GM12878 (cell line): ENCODE measurements at regions not wholly inside any gene's neighbourhood (a gene's known extent, or its start where the extent isn't known, plus 50 kb on each side); places are given as distances from the start of the nearest gene placed in this dataset.

Experiments
- ATAC-seq: fragments of 200-7000 bp; cut with Tn5 transposase; 3 replicates; pipeline ENCODE4 v1.9.1; 2020; ENCODE audit warnings: mild to moderate bottlenecking, moderate library complexity
- BruUV-seq: library from RNA; stranded (reverse); fragments of 400-500 nt; replicated peaks from 2 replicates; lab custom pipeline; 2021; lab: Mats Ljungman, UMichigan
- CTCF ChIA-PET: fragments of 300-600 bp; sonication (Branson Sonifier 250); formaldehyde crosslinking; extraction: SDS; loops from one replicate; lab custom pipeline; 2021; ENCODE audit warnings: inconsistent platforms; lab: Yijun Ruan, JAX
- POLR2A ChIA-PET: fragments of 350-600 bp; formaldehyde crosslinking; extraction: SDS; loops from one replicate; lab custom pipeline; 2021; ENCODE audit warnings: inconsistent platforms; lab: Charles Lee
- RAD21 ChIA-PET: fragments of 300-600 bp; sonication (Branson Sonifier 250); formaldehyde crosslinking; loops from one replicate; lab custom pipeline; 2023; ENCODE audit warnings: antibody characterized with exemption; ENCODE audit not compliant: unreplicated experiment; lab: Charles Lee
- SMC1A ChIA-PET: fragments of 300-600 bp; sonication (Branson Sonifier 250); formaldehyde crosslinking; loops from one replicate; lab custom pipeline; 2023; ENCODE audit not compliant: unreplicated experiment, uncharacterized antibody; lab: Charles Lee
- DNase-seq: peaks from one replicate; pipeline ENCODE4 v3.0.0-alpha.2; 2011; ENCODE audit warnings: low read depth, low spot score
- FAIRE-seq: peaks from 3 replicates; lab custom pipeline; 2011; peaks lifted over from hg19 to GRCh38; lab: Jason Lieb, UNC
- H2AFZ ChIP-seq: 2 replicates; pipeline ENCODE4 v1.6.0; 2011; ENCODE audit warnings: low read depth, low read length, control low read depth; ENCODE audit not compliant: control insufficient read depth
- H3K27ac ChIP-seq: 2 replicates; pipeline ENCODE4 v1.5.1; 2011; ENCODE audit warnings: control low read depth; ENCODE audit not compliant: control insufficient read depth, insufficient read depth
- H3K27me3 ChIP-seq, 2 experiments: replicated peaks in 1 of 2; 2 replicates each; pipeline versions ENCODE4 v1.6.0 to v1.6.1; 2011; ENCODE audit warnings: low read length in 1 of 2; ENCODE audit not compliant: control insufficient read depth in 2 of 2, insufficient read depth in 2 of 2
- H3K36me3 ChIP-seq, 2 experiments: 2 replicates each; pipeline ENCODE4 v1.5.1; 2011; ENCODE audit warnings: low read length in 1 of 2; ENCODE audit not compliant: control insufficient read depth in 2 of 2, insufficient read depth in 2 of 2
- H3K4me1 ChIP-seq: 2 replicates; pipeline ENCODE4 v1.6.1; 2011; ENCODE audit warnings: mild to moderate bottlenecking, low read length, moderate library complexity, mixed read lengths; ENCODE audit not compliant: control insufficient read depth, insufficient read depth
- H3K4me2 ChIP-seq: 2 replicates; pipeline ENCODE4 v1.6.0; 2011; ENCODE audit warnings: control low read depth; ENCODE audit not compliant: control insufficient read depth, insufficient read depth
- H3K4me3 ChIP-seq: fragments of 200-600 bp; sonication (generic); 2 replicates; pipeline ENCODE4 v1.5.1; 2016
- H3K79me2 ChIP-seq: 2 replicates; pipeline ENCODE4 v1.6.0; 2011; ENCODE audit warnings: low read length; ENCODE audit not compliant: control insufficient read depth, insufficient read depth
- H3K9ac ChIP-seq: 2 replicates; pipeline ENCODE4 v1.8.0; 2011; ENCODE audit warnings: low read length, control low read depth, mixed read lengths; ENCODE audit not compliant: control insufficient read depth, insufficient read depth
- H3K9me3 ChIP-seq: replicated peaks from 3 replicates; pipeline ENCODE4 v1.5.1; 2011; ENCODE audit warnings: mild to moderate bottlenecking, low read length; ENCODE audit not compliant: control insufficient read depth, insufficient read depth
- H4K20me1 ChIP-seq: 2 replicates; pipeline ENCODE4 v1.6.0; 2011; ENCODE audit not compliant: control insufficient read depth, insufficient read depth
- CBFB ChIP-seq: IDR thresholded peaks from 2 replicates; pipeline ENCODE4 v1.6.1; 2016; ENCODE audit warnings: antibody characterized with exemption, low read depth
- ESRRA ChIP-seq: IDR thresholded peaks from 2 replicates; pipeline ENCODE4 v1.6.1; 2012; ENCODE audit warnings: mild to moderate bottlenecking, low read length, improper control_type of control experiment
- GATAD2B ChIP-seq: fragments of 450-650 bp; conservative IDR thresholded peaks from 2 replicates; pipeline ENCODE4 v1.6.1; 2017; ENCODE audit warnings: low read depth, mild to moderate bottlenecking, moderate library complexity
- PAX8 ChIP-seq: fragments of 450-650 bp; IDR thresholded peaks from 2 replicates; pipeline ENCODE4 v1.6.1; 2017; ENCODE audit warnings: mild to moderate bottlenecking, moderate library complexity
- SMC3 ChIP-seq: IDR thresholded peaks from 2 replicates; pipeline ENCODE4 v1.6.1; 2011; ENCODE audit warnings: low read length, improper control_type of control experiment, borderline replicate concordance
- TCF3 ChIP-seq: IDR thresholded peaks from 2 replicates; pipeline ENCODE4 v1.6.1; 2012; ENCODE audit warnings: low read depth, mild to moderate bottlenecking, low read length, borderline replicate concordance; ENCODE audit not compliant: insufficient read depth
- ZBTB4 ChIP-seq: fragments of 450-650 bp; formaldehyde crosslinking; IDR thresholded peaks from 2 replicates; pipeline ENCODE4 v1.4.0; 2022; ENCODE audit warnings: mild to moderate bottlenecking, moderate library complexity
- ZSCAN29 ChIP-seq: fragments of 450-650 bp; IDR thresholded peaks from 2 replicates; pipeline ENCODE4 v1.6.1; 2017; ENCODE audit warnings: mild to moderate bottlenecking, moderate library complexity
- WGBS: methylation state at CpG from one replicate; pipeline ENCODE4 v1.1.6; 2016; ENCODE audit warnings: low lambda C conversion rate; ENCODE audit not compliant: insufficient replicate concordance, insufficient coverage; ENCODE audit errors: missing lambda C conversion rate; 5-methylcytosine and 5-hydroxymethylcytosine counted together
- in situ Hi-C: fragments of 300-500 bp; cut with MboI; formaldehyde crosslinking; loops from 9 replicates; pipeline ENCODE4 v1.14.3; 2018; ENCODE audit warnings: mixed read lengths
- intact Hi-C: fragments of 100-400 bp; cut with micrococcal nuclease; formaldehyde crosslinking; loops from one replicate; pipeline ENCODE4 v1.14.2; 2022; ENCODE audit not compliant: unreplicated experiment
- TF ChIP-seq, protein P1 (sequence below): fragments of 150-350 bp; IDR thresholded peaks from 2 replicates; pipeline ENCODE4 v1.6.1; 2016; ENCODE audit warnings: low read depth, low read length

DNA sequence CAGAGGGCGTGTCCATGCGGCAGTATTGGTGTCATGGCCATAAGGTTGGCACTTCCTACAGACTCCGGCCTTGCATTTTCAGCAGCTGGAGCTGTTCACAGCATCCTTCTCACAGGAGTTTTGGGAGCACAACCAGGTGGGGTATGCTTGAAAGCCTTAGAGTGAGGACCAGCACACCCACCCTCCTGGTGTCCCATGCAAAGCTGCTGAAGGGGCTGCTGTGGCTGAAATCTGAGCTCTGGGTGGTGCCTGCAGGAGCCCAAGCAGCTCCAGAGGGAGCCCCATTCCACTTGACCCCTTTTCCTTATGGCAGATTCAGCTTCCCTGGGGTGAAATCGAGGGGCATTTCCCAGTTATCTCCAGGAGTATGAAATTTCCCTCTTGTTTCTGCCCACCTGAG is 74.0 kb upstream of the BHLHE23 start:
- FAIRE-seq (no peak), DNase-seq (no peak), ATAC-seq (no peak)
- Histone ChIP-seq H3K9me3 (no peaks in the 10 kb centered on the region; the same call in 1 of the 3 replicates), H3K36me3 (no peaks in the 10 kb centered on the region), H2AFZ (no peak overlapping the region), H3K79me2 (no peaks in the 10 kb centered on the region), H3K4me2 (no peak overlapping the region), H3K9ac (no peak overlapping the region), H3K27ac (no peak overlapping the region), H4K20me1 (no peaks in the 10 kb centered on the region), H3K27me3 (no peaks in the 10 kb centered on the region; a peak in 2 of 4 replicates), H3K4me3 (no peak overlapping the region), H3K4me1 (no peaks in the 10 kb centered on the region)
- ChIA-PET POLR2A (no interaction called here), RAD21 (no interaction called here), SMC1A (no interaction called here), CTCF (interaction anchor here (0.9 kb wide), 1 partner anchor 25 kb away, joined by 3 read pairs; no protein-coding TSS in a partner anchor)
- intact Hi-C loops: no loop called here
- 27% methylated on average over 4 of the region's 4 CpGs for WGBS
- BruUV-seq: no TSS peak
- in situ Hi-C loops: no loop called here
- TF ChIP-seq TCF3 (no peak), ZBTB4 (no peak), PAX8 (no peak), ZSCAN29 (no peak), SMC3 (no peak), GATAD2B (no peak), CBFB (no peak), ESRRA (no peak)
- TF ChIP-seq, protein P1, sequence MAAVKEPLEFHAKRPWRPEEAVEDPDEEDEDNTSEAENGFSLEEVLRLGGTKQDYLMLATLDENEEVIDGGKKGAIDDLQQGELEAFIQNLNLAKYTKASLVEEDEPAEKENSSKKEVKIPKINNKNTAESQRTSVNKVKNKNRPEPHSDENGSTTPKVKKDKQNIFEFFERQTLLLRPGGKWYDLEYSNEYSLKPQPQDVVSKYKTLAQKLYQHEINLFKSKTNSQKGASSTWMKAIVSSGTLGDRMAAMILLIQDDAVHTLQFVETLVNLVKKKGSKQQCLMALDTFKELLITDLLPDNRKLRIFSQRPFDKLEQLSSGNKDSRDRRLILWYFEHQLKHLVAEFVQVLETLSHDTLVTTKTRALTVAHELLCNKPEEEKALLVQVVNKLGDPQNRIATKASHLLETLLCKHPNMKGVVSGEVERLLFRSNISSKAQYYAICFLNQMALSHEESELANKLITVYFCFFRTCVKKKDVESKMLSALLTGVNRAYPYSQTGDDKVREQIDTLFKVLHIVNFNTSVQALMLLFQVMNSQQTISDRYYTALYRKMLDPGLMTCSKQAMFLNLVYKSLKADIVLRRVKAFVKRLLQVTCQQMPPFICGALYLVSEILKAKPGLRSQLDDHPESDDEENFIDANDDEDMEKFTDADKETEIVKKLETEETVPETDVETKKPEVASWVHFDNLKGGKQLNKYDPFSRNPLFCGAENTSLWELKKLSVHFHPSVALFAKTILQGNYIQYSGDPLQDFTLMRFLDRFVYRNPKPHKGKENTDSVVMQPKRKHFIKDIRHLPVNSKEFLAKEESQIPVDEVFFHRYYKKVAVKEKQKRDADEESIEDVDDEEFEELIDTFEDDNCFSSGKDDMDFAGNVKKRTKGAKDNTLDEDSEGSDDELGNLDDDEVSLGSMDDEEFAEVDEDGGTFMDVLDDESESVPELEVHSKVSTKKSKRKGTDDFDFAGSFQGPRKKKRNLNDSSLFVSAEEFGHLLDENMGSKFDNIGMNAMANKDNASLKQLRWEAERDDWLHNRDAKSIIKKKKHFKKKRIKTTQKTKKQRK: no peak
